Thymus (tissue), 11 donors: ENCODE measurements at regions not wholly inside any gene's neighbourhood (a gene's known extent, or its start where the extent isn't known, plus 50 kb on each side); places are given as distances from the start of the nearest gene placed in this dataset.

ENCODE experiments used
- DNase-seq, 9 donors: peaks; one replicate each; pipeline ENCODE4 v3.0.0-alpha.2; 2013; ENCODE audit warnings: low spot score in 9 of 9, low read depth in 6 of 9, missing footprints in 1 of 9
- H3K27ac ChIP-seq, 2 donors: one replicate each; pipeline ENCODE4 v1.5.1; 2013; ENCODE audit warnings: control low read depth in 1 of 2, low read depth in 1 of 2, low read length in 1 of 2, mild to moderate bottlenecking in 1 of 2, moderate library complexity in 1 of 2
- H3K27me3 ChIP-seq, 2 donors: one replicate each; pipeline ENCODE4 v1.5.1; 2013; ENCODE audit warnings: low read length in 1 of 2; ENCODE audit not compliant: control insufficient read depth in 2 of 2, insufficient read depth in 1 of 2
- H3K36me3 ChIP-seq, 2 donors: one replicate each; pipeline ENCODE4 v1.5.1; 2013; ENCODE audit warnings: low read length in 1 of 2, mild to moderate bottlenecking in 1 of 2, moderate library complexity in 1 of 2; ENCODE audit not compliant: control insufficient read depth in 2 of 2, insufficient read depth in 2 of 2
- H3K4me1 ChIP-seq, 2 donors: one replicate each; pipeline ENCODE4 v1.5.1; 2013; ENCODE audit warnings: low read length in 2 of 2; ENCODE audit not compliant: control insufficient read depth in 2 of 2, insufficient read depth in 2 of 2
- H3K4me3 ChIP-seq, 2 donors: one replicate each; pipeline ENCODE4 v1.5.1; 2013; ENCODE audit warnings: low read length in 2 of 2, control low read depth in 1 of 2, mild to moderate bottlenecking in 1 of 2
- H3K9me3 ChIP-seq, 2 donors: one replicate each; pipeline ENCODE4 v1.5.1; 2013; ENCODE audit warnings: low read length in 1 of 2, mild to moderate bottlenecking in 1 of 2; ENCODE audit not compliant: control insufficient read depth in 2 of 2, insufficient read depth in 1 of 2
- WGBS: extraction: QIAGEN DNeasy Blood & Tissue Kit; methylation state at CpG from one replicate; pipeline ENCODE4 v1.1.7; 2013; 5-methylcytosine and 5-hydroxymethylcytosine counted together
- donor health status: healthy.

GRCh38 chr2:236796236-236796635 is 226.6 kb downstream of the ACKR3 start:
- WGBS = 91% methylated on average over 2 of the region's 2 CpGs
- no peak overlapping the region for H3K4me3 ChIP-seq
- no peak for DNase-seq
- H3K4me1 ChIP-seq = no peaks in the 10 kb centered on the region
- H3K27me3 ChIP-seq = no peaks in the 10 kb centered on the region
- no peaks in the 10 kb centered on the region for H3K36me3 ChIP-seq
- H3K27ac ChIP-seq = no peak overlapping the region
- no peaks in the 10 kb centered on the region for H3K9me3 ChIP-seq

- H3K36me3 ChIP-seq = no peaks in the 10 kb centered on the region
- WGBS = 86% methylated on average over 7 of the region's 7 CpGs
- no peaks in the 10 kb centered on the region for H3K4me1 ChIP-seq
- H3K27me3 ChIP-seq = no peaks in the 10 kb centered on the region
- no peaks in the 10 kb centered on the region for H3K9me3 ChIP-seq
- H3K4me3 ChIP-seq = no peak overlapping the region
- H3K27ac ChIP-seq = no peak overlapping the region
- no peak for DNase-seq
Measured at GRCh38 chr2:236797411-236797810, 227.8 kb downstream of the ACKR3 start.

GRCh38 chr2:236798491-236798890 is 228.9 kb downstream of the ACKR3 start:
- WGBS = 94% methylated on average over 3 of the region's 3 CpGs
- no peak for DNase-seq
- Histone ChIP-seq H3K9me3 (no peaks in the 10 kb centered on the region), H3K27me3 (peaks cover 0 to 4% of the 10 kb centered on the region in 2 donors), H3K4me3 (no peak overlapping the region), H3K27ac (no peak overlapping the region), H3K36me3 (no peaks in the 10 kb centered on the region), H3K4me1 (no peaks in the 10 kb centered on the region)

- Histone ChIP-seq H3K4me3 (no peak overlapping the region), H3K36me3 (no peaks in the 10 kb centered on the region), H3K27ac (no peak overlapping the region), H3K27me3 (peaks cover 0 to 8% of the 10 kb centered on the region in 2 donors), H3K9me3 (no peaks in the 10 kb centered on the region), H3K4me1 (no peaks in the 10 kb centered on the region)
- WGBS = 94% methylated on average over 7 of the region's 7 CpGs
- no peak for DNase-seq
Measured at GRCh38 chr2:236799391-236800026, 229.9 kb downstream of the ACKR3 start.

- peaks cover 0 to 8% of the 10 kb centered on the region in 2 donors for H3K27me3 ChIP-seq
- no peak overlapping the region for H3K4me3 ChIP-seq
- no peak overlapping the region for H3K27ac ChIP-seq
- H3K9me3 ChIP-seq = peaks cover 0 to 7% of the 10 kb centered on the region in 2 donors
- no peak for DNase-seq
- no peaks in the 10 kb centered on the region for H3K36me3 ChIP-seq
- 87% methylated on average over 6 of the region's 6 CpGs for whole genome bisulfite sequencing
- H3K4me1 ChIP-seq = no peaks in the 10 kb centered on the region
Measured at GRCh38 chr2:236802862-236803261, 233.2 kb downstream of the ACKR3 start.

GRCh38 chr2:236803621-236804020 is 234.0 kb downstream of the ACKR3 start:
- Histone ChIP-seq H3K27ac (no peak overlapping the region), H3K36me3 (no peaks in the 10 kb centered on the region), H3K4me3 (no peak overlapping the region), H3K9me3 (peaks cover 2 to 14% of the 10 kb centered on the region in 2 donors), H3K4me1 (no peaks in the 10 kb centered on the region), H3K27me3 (peaks cover 0 to 8% of the 10 kb centered on the region in 2 donors)
- WGBS = 77% methylated on average over 20 of the region's 20 CpGs
- DNase-seq = no peak

GRCh38 chr2:236805800-236806531 is 236.3 kb downstream of the ACKR3 start:
- H3K4me3 ChIP-seq = no peak overlapping the region
- no peak for DNase-seq
- WGBS = 90% methylated on average over 6 of the region's 6 CpGs

GRCh38 chr2:236809716-236810115 is 240.1 kb downstream of the ACKR3 start:
- Histone ChIP-seq H3K4me1 (no peaks in the 10 kb centered on the region), H3K36me3 (no peaks in the 10 kb centered on the region), H3K4me3 (no peak overlapping the region), H3K27ac (no peak overlapping the region), H3K9me3 (peaks cover 2 to 18% of the 10 kb centered on the region in 2 donors), H3K27me3 (no peaks in the 10 kb centered on the region)
- DNase-seq = no peak
- WGBS = 100% methylated on average over 1 of the region's 1 CpG

More at GRCh38 chr2:236805800-236806531, 236.3 kb downstream of the ACKR3 start:
- Histone ChIP-seq H3K36me3 (no peaks in the 10 kb centered on the region), H3K4me1 (no peaks in the 10 kb centered on the region), H3K9me3 (peaks cover 2 to 18% of the 10 kb centered on the region in 2 donors), H3K27me3 (peaks cover 0 to 8% of the 10 kb centered on the region in 2 donors), H3K27ac (no peak overlapping the region)

- no peaks in the 10 kb centered on the region for H3K4me1 ChIP-seq
- no peaks in the 10 kb centered on the region for H3K27me3 ChIP-seq
- H3K36me3 ChIP-seq = no peaks in the 10 kb centered on the region
- peaks cover 2 to 18% of the 10 kb centered on the region in 2 donors for H3K9me3 ChIP-seq
- H3K27ac ChIP-seq = no peak overlapping the region
- no peak for DNase-seq
- no peak overlapping the region for H3K4me3 ChIP-seq
- WGBS = 96% methylated on average over 4 of the region's 4 CpGs
Measured at GRCh38 chr2:236811062-236811656, 241.5 kb downstream of the ACKR3 start.
